HEK293 (cell line): ENCODE measurements at regions not wholly inside any gene's neighbourhood (a gene's known extent, or its start where the extent isn't known, plus 50 kb on each side); places are given as distances from the start of the nearest gene placed in this dataset.

Experiments
- CTCF ChIA-PET: fragments of 350-600 bp; formaldehyde crosslinking; extraction: SDS; loops from one replicate; lab custom pipeline; 2021; ENCODE audit warnings: antibody characterized with exemption; lab: Yijun Ruan, JAX
- POLR2A ChIA-PET: fragments of 300-600 bp; formaldehyde crosslinking; extraction: SDS; loops from one replicate; lab custom pipeline; 2020; ENCODE audit warnings: antibody characterized with exemption, inconsistent platforms; lab: Yijun Ruan, JAX
- H3K27ac ChIP-seq: fragments of 200-500 bp; sonication (Bioruptor generic); 2 replicates; pipeline ENCODE4 v1.5.1; 2014; ENCODE audit warnings: low read depth, low read length, control low read depth, inconsistent platforms; ENCODE audit errors: extremely low read depth
- H3K36me3 ChIP-seq, 2 experiments: fragments of 200-500 bp in 1 of 2; sonication (Bioruptor generic) in 1 of 2; 1 replicate in 1 of 2; 2 replicates in 1 of 2; pipeline ENCODE4 v1.5.1; 2014 to 2017; ENCODE audit warnings: inconsistent platforms in 2 of 2, low read length in 2 of 2; ENCODE audit not compliant: control insufficient read depth in 2 of 2, insufficient read depth in 1 of 2
- H3K4me1 ChIP-seq: fragments of 200-500 bp; sonication (Bioruptor generic); 2 replicates; pipeline ENCODE4 v1.5.1; 2014; ENCODE audit warnings: mild to moderate bottlenecking, low read length, inconsistent platforms; ENCODE audit not compliant: control insufficient read depth, insufficient read depth
- H3K4me3 ChIP-seq: 2 replicates; pipeline ENCODE4 v1.5.1; 2011; ENCODE audit warnings: low read depth, mild to moderate bottlenecking, control low read depth, low read length, moderate library complexity
- H3K9me3 ChIP-seq: fragments of 200-500 bp; sonication (Bioruptor generic); 2 replicates; pipeline ENCODE4 v1.5.1; 2014; ENCODE audit warnings: low read depth, low read length, inconsistent platforms; ENCODE audit not compliant: control insufficient read depth, insufficient read depth
- BCL11B ChIP-seq: fragments of 450-650 bp; formaldehyde crosslinking; IDR thresholded peaks from 2 replicates; pipeline ENCODE4 v1.5.1; 2016; ENCODE audit warnings: low read depth, missing biosample characterization, missing genetic modification characterization
- CTCF ChIP-seq: fragments of 450-650 bp; formaldehyde crosslinking; IDR thresholded peaks from 2 replicates; pipeline ENCODE4 v1.5.1; 2016; ENCODE audit warnings: missing biosample characterization, missing genetic modification characterization
- FEZF1 ChIP-seq: fragments of 450-650 bp; formaldehyde crosslinking; IDR thresholded peaks from 2 replicates; pipeline ENCODE4 v1.5.1; 2016; ENCODE audit warnings: missing biosample characterization, missing genetic modification characterization
- HOXD13 ChIP-seq: sonication (generic); formaldehyde crosslinking; IDR thresholded peaks from 2 replicates; pipeline ENCODE4 v1.8.0; 2022; ENCODE audit warnings: missing genetic modification reagents, borderline replicate concordance
- INSM2 ChIP-seq: fragments of 450-650 bp; formaldehyde crosslinking; IDR thresholded peaks from 2 replicates; pipeline ENCODE4 v1.5.1; 2016; ENCODE audit warnings: missing biosample characterization, missing genetic modification characterization
- KLF7 ChIP-seq: fragments of 450-650 bp; formaldehyde crosslinking; IDR thresholded peaks from 2 replicates; pipeline ENCODE4 v1.5.1; 2016; ENCODE audit warnings: missing biosample characterization, missing genetic modification characterization, borderline replicate concordance
- TCF7L2 ChIP-seq: IDR thresholded peaks from 2 replicates; pipeline ENCODE4 v1.6.1; 2011; ENCODE audit warnings: low read depth, mild to moderate bottlenecking, inconsistent platforms, low read length, moderate library complexity, borderline replicate concordance
- TRIM28 ChIP-seq: IDR thresholded peaks from 2 replicates; pipeline ENCODE4 v1.6.1; 2011; ENCODE audit warnings: low read length, control low read depth, borderline replicate concordance
- ZBTB10 ChIP-seq: fragments of 450-650 bp; formaldehyde crosslinking; IDR thresholded peaks from 2 replicates; pipeline ENCODE4 v1.5.1; 2016; ENCODE audit warnings: missing biosample characterization, missing genetic modification characterization
- ZBTB44 ChIP-seq: fragments of 450-650 bp; IDR thresholded peaks from 2 replicates; pipeline ENCODE4 v1.5.1; 2018; ENCODE audit warnings: missing biosample characterization, mild to moderate bottlenecking, missing genetic modification characterization
- ZNF132 ChIP-seq: fragments of 450-650 bp; formaldehyde crosslinking; IDR thresholded peaks from 2 replicates; pipeline ENCODE4 v1.5.1; 2017; ENCODE audit warnings: missing biosample characterization, missing genetic modification characterization, borderline replicate concordance
- ZNF184 ChIP-seq: fragments of 450-650 bp; IDR thresholded peaks from 2 replicates; pipeline ENCODE4 v1.5.1; 2018; ENCODE audit warnings: missing biosample characterization, mild to moderate bottlenecking, missing genetic modification characterization
- ZNF24 ChIP-seq: fragments of 450-650 bp; formaldehyde crosslinking; IDR thresholded peaks from 2 replicates; pipeline ENCODE4 v1.5.1; 2016; ENCODE audit warnings: missing biosample characterization, missing genetic modification characterization
- ZNF350 ChIP-seq: fragments of 450-650 bp; formaldehyde crosslinking; IDR thresholded peaks from 2 replicates; pipeline ENCODE4 v1.5.0; 2017; ENCODE audit warnings: missing biosample characterization, mild to moderate bottlenecking, missing genetic modification characterization
- ZNF48 ChIP-seq: fragments of 450-650 bp; formaldehyde crosslinking; IDR thresholded peaks from 2 replicates; pipeline ENCODE4 v1.5.1; 2016; ENCODE audit warnings: missing biosample characterization, missing genetic modification characterization
- ZNF513 ChIP-seq: fragments of 450-650 bp; IDR thresholded peaks from 2 replicates; pipeline ENCODE4 v1.5.1; 2018; ENCODE audit warnings: missing biosample characterization, missing genetic modification characterization
- ZNF555 ChIP-seq: fragments of 450-650 bp; formaldehyde crosslinking; conservative IDR thresholded peaks from 2 replicates; pipeline ENCODE4 v1.5.1; 2017; ENCODE audit warnings: missing biosample characterization, mild to moderate bottlenecking, missing genetic modification characterization, inconsistent platforms
- ZNF747 ChIP-seq: fragments of 450-650 bp; formaldehyde crosslinking; IDR thresholded peaks from 2 replicates; pipeline ENCODE4 v1.5.1; 2016; ENCODE audit warnings: missing biosample characterization, missing genetic modification characterization
- ZNF791 ChIP-seq: fragments of 450-650 bp; formaldehyde crosslinking; IDR thresholded peaks from 2 replicates; pipeline ENCODE4 v1.5.1; 2016; ENCODE audit warnings: missing biosample characterization, missing genetic modification characterization
- ZNF792 ChIP-seq: fragments of 450-650 bp; formaldehyde crosslinking; IDR thresholded peaks from 2 replicates; pipeline ENCODE4 v1.5.1; 2016; ENCODE audit warnings: missing biosample characterization, missing genetic modification characterization

- TF ChIP-seq FEZF1 (tag by site-specific recombination) (no peak), HOXD13 (CRISPR knock-in tag) (no peak), ZNF792 (tag by site-specific recombination) (no peak), TCF7L2 (no peak), BCL11B (tag by site-specific recombination) (no peak), ZNF791 (no peak), ZBTB44 (tag by site-specific recombination) (no peak), ZNF350 (tag by site-specific recombination) (no peak), ZNF747 (tag by site-specific recombination) (no peak)
- TF ChIP-seq, all 188 proteins: peak for 0
Measured at GRCh38 chr5:101278917-101279316, 375.8 kb upstream of the ST8SIA4 start (continued).

- H3K27ac ChIP-seq, result no peak overlapping the region
Measured at GRCh38 chr5:101278011-101278687, 375.1 kb upstream of the ST8SIA4 start.

More at GRCh38 chr5:101278011-101278687, 375.1 kb upstream of the ST8SIA4 start:
- TF ChIP-seq KLF7 (no peak), ZBTB10 (no peak), ZNF24 (tag by site-specific recombination) (no peak), ZNF132 (tag by site-specific recombination) (no peak), ZNF48 (tag by site-specific recombination) (no peak), TRIM28 (no peak), ZNF184 (tag by site-specific recombination) (no peak), INSM2 (no peak), ZNF555 (tag by site-specific recombination) (no peak), CTCF (tag by site-specific recombination) (no peak), ZNF513 (no peak)
- Histone ChIP-seq H3K9me3 (no peaks in the 10 kb centered on the region), H3K4me1 (no peaks in the 10 kb centered on the region), H3K4me3 (no peak overlapping the region), H3K36me3 (no peaks in the 10 kb centered on the region)
- POLR2A ChIA-PET, result no interaction called here
- CTCF ChIA-PET, result interaction anchor here (0.7 kb wide), 1 partner anchor 457 kb away, joined by 3 read pairs; no protein-coding TSS in a partner anchor
